CD4-positive, alpha-beta T cell (primary cell): ENCODE measurements at regions not wholly inside any gene's neighbourhood (a gene's known extent, or its start where the extent isn't known, plus 50 kb on each side); places are given as distances from the start of the nearest gene placed in this dataset.

ENCODE experiments used
- ATAC-seq: fragments of 200-7000 bp; cut with Tn5 transposase; one replicate; pipeline ENCODE4 v1.10.0; 2022; ENCODE audit warnings: mild to moderate bottlenecking; ENCODE audit not compliant: poor library complexity
- CTCF ChIA-PET: fragments of 350-600 bp; sonication (Branson Sonifier 250); formaldehyde crosslinking; loops from one replicate; lab custom pipeline; 2021; ENCODE audit warnings: antibody characterized with exemption, inconsistent platforms; lab: Charles Lee
- POLR2A ChIA-PET: fragments of 350-600 bp; sonication (Branson Sonifier 250); formaldehyde crosslinking; loops from one replicate; lab custom pipeline; 2021; ENCODE audit warnings: antibody characterized with exemption, inconsistent platforms; lab: Charles Lee
- DNase-seq, 14 experiments: peaks; one replicate each; pipeline ENCODE4 v3.0.0-alpha.2; 2013 to 2020; ENCODE audit warnings: mixed read lengths in 2 of 14
- H3K27ac ChIP-seq, 2 donors: one replicate each; pipeline versions ENCODE4 v1.5.1 to v1.7.0; 2013; ENCODE audit warnings: low read length in 2 of 2, low read depth in 1 of 2, mild to moderate bottlenecking in 1 of 2
- H3K27me3 ChIP-seq, 2 experiments: 1 replicate in 1 of 2; 2 replicates in 1 of 2; pipeline versions ENCODE4 v1.6.1 to v1.7.0; 2013; ENCODE audit warnings: low read length in 2 of 2, control low read depth in 1 of 2, mild to moderate bottlenecking in 1 of 2, moderate library complexity in 1 of 2; ENCODE audit not compliant: insufficient read depth in 2 of 2, control insufficient read depth in 1 of 2
- H3K36me3 ChIP-seq: one replicate; pipeline ENCODE4 v1.6.1; 2013; ENCODE audit warnings: low read length, control low read depth; ENCODE audit not compliant: insufficient read depth
- H3K4me1 ChIP-seq: one replicate; pipeline ENCODE4 v1.6.1; 2013; ENCODE audit warnings: low read length, control low read depth; ENCODE audit not compliant: insufficient read depth
- H3K4me3 ChIP-seq: one replicate; pipeline ENCODE4 v1.5.1; 2013; ENCODE audit warnings: mild to moderate bottlenecking, low read length, moderate library complexity
- H3K9me3 ChIP-seq, 2 experiments: 1 replicate in 1 of 2; 2 replicates in 1 of 2; pipeline versions ENCODE4 v1.6.1 to v1.7.0; 2013; ENCODE audit warnings: low read length in 2 of 2, mild to moderate bottlenecking in 2 of 2, control low read depth in 1 of 2, moderate library complexity in 1 of 2; ENCODE audit not compliant: control insufficient read depth in 1 of 2, insufficient read depth in 1 of 2
- H3K27ac Mint-ChIP-seq: one replicate; pipeline ENCODE4 v1.8.0; 2020; ENCODE audit warnings: mixed read lengths
- H3K27me3 Mint-ChIP-seq: one replicate; pipeline ENCODE4 v1.8.0; 2021; ENCODE audit warnings: mixed read lengths
- H3K36me3 Mint-ChIP-seq: one replicate; pipeline ENCODE4 v1.8.0; 2021; ENCODE audit warnings: low read depth, mixed read lengths
- H3K4me1 Mint-ChIP-seq: one replicate; pipeline ENCODE4 v1.8.0; 2021; ENCODE audit warnings: low read depth, mixed read lengths
- H3K4me3 Mint-ChIP-seq: one replicate; pipeline ENCODE4 v1.8.0; 2020; ENCODE audit warnings: mild to moderate bottlenecking, mixed read lengths
- H3K9me3 Mint-ChIP-seq: one replicate; pipeline ENCODE4 v1.8.0; 2020; ENCODE audit warnings: mixed read lengths
- CTCF ChIP-seq: fragments of 200-600 bp; IDR thresholded peaks from one replicate; pipeline ENCODE4 v1.8.0; 2022; ENCODE audit warnings: antibody characterized with exemption, mild to moderate bottlenecking
- intact Hi-C, 2 experiments: fragments of 100-400 bp; cut with DNase I in 1 of 2; cut with micrococcal nuclease in 1 of 2; formaldehyde crosslinking; loops; one replicate each; pipeline versions ENCODE4 v1.15.1 to v1.9.0; 2023 to 2025; cut with DNase I, micrococcal nuclease

GRCh38 chr22:25492162-25492561, 72.3 kb upstream of the GRK3 start:
- no peaks in the 10 kb centered on the region for H3K4me1 ChIP-seq
- ATAC-seq (no peak), DNase-seq (no peak)
- peaks cover 25% of the 10 kb centered on the region for H3K27me3 Mint-ChIP-seq
- no peaks in the 10 kb centered on the region for H3K36me3 ChIP-seq
- H3K4me3 ChIP-seq, result no peak overlapping the region
- H3K4me3 Mint-ChIP-seq, result no peak overlapping the region
- intact Hi-C loops, result no loop called here
- H3K36me3 Mint-ChIP-seq, result peaks cover 13% of the 10 kb centered on the region
- ChIA-PET POLR2A (no interaction called here), CTCF (no interaction called here)
- H3K9me3 Mint-ChIP-seq, result peaks cover 3% of the 10 kb centered on the region
- TF ChIP-seq CTCF, result no peak
- H3K27ac ChIP-seq, result no peak overlapping the region
- H3K27ac Mint-ChIP-seq, result no peak overlapping the region
- no peaks in the 10 kb centered on the region for H3K27me3 ChIP-seq
- H3K9me3 ChIP-seq, result peaks cover 0 to 4% of the 10 kb centered on the region in 2 experiments
- H3K4me1 Mint-ChIP-seq, result no peaks in the 10 kb centered on the region

GRCh38 chr22:25492841-25493734, 71.4 kb upstream of the GRK3 start:
- no peak for DNase-seq
- H3K27me3 ChIP-seq, result no peaks in the 10 kb centered on the region
- no peaks in the 10 kb centered on the region for H3K4me1 ChIP-seq
- no peak for ATAC-seq
- peaks cover 0 to 4% of the 10 kb centered on the region in 2 experiments for H3K9me3 ChIP-seq
- POLR2A ChIA-PET, result no interaction called here
- CTCF ChIA-PET, result no interaction called here
- Mint-ChIP-seq H3K36me3 (peaks cover 13% of the 10 kb centered on the region), H3K4me3 (no peak overlapping the region), H3K27ac (no peak overlapping the region), H3K4me1 (no peaks in the 10 kb centered on the region), H3K27me3 (peaks cover 25% of the 10 kb centered on the region), H3K9me3 (peaks cover 3% of the 10 kb centered on the region)
- intact Hi-C loops, result no loop called here
- no peak overlapping the region for H3K27ac ChIP-seq
- no peak overlapping the region for H3K4me3 ChIP-seq
- TF ChIP-seq CTCF, result no peak
- no peaks in the 10 kb centered on the region for H3K36me3 ChIP-seq

GRCh38 chr22:25493794-25494193, 70.7 kb upstream of the GRK3 start:
- no peaks in the 10 kb centered on the region for H3K4me1 Mint-ChIP-seq
- Histone ChIP-seq H3K36me3 (no peaks in the 10 kb centered on the region), H3K4me3 (no peak overlapping the region), H3K9me3 (peaks cover 0 to 4% of the 10 kb centered on the region in 2 experiments), H3K4me1 (no peaks in the 10 kb centered on the region), H3K27ac (no peak overlapping the region), H3K27me3 (no peaks in the 10 kb centered on the region)
- peaks cover 3% of the 10 kb centered on the region for H3K9me3 Mint-ChIP-seq
- no peak overlapping the region for H3K4me3 Mint-ChIP-seq
- peaks cover 25% of the 10 kb centered on the region for H3K27me3 Mint-ChIP-seq
- no peak for DNase-seq
- ATAC-seq, result no peak
- ChIA-PET POLR2A (no interaction called here), CTCF (no interaction called here)
- intact Hi-C loops, result loop anchor here in 1 of 2 experiments (2.0 kb wide), 1 partner anchor 51 kb away; no protein-coding TSS in a partner anchor
- H3K27ac Mint-ChIP-seq, result no peak overlapping the region
- H3K36me3 Mint-ChIP-seq, result peaks cover 6% of the 10 kb centered on the region
- no peak for TF ChIP-seq CTCF
